22Rv1 (cell line): ENCODE measurements at regions not wholly inside any gene's neighbourhood (a gene's known extent, or its start where the extent isn't known, plus 50 kb on each side); places are given as distances from the start of the nearest gene placed in this dataset.

Experiments used
- ZFX ChIP-seq: fragments of 450-650 bp; IDR thresholded peaks from 2 replicates; pipeline ENCODE4 v1.6.1; 2017; ENCODE audit warnings: antibody characterized with exemption, borderline replicate concordance
- TF ChIP-seq, protein P1 (sequence below): fragments of 450-650 bp; IDR thresholded peaks from 2 replicates; pipeline ENCODE4 v1.5.1; 2017; ENCODE audit warnings: mild to moderate bottlenecking

DNA sequence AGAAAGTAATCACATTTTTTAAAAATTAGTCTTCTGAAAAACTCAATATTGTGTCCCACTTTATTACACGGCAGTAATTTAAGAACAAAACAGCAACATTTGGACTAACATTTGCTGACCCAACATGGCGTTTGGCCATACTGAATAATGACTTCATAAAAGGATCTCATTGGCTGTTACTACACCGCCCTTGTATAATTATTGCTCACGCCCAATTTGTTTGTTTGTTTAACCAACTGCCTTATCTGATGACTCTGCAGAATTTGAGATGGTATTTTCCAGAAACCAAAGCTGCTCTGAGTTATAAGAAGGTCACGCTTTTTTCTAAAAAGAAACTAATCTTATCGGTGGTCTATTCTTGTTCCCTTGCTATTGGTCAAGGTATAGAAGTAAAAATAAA is 200.2 kb upstream of the TARS1 start:
- TF ChIP-seq, protein P1, sequence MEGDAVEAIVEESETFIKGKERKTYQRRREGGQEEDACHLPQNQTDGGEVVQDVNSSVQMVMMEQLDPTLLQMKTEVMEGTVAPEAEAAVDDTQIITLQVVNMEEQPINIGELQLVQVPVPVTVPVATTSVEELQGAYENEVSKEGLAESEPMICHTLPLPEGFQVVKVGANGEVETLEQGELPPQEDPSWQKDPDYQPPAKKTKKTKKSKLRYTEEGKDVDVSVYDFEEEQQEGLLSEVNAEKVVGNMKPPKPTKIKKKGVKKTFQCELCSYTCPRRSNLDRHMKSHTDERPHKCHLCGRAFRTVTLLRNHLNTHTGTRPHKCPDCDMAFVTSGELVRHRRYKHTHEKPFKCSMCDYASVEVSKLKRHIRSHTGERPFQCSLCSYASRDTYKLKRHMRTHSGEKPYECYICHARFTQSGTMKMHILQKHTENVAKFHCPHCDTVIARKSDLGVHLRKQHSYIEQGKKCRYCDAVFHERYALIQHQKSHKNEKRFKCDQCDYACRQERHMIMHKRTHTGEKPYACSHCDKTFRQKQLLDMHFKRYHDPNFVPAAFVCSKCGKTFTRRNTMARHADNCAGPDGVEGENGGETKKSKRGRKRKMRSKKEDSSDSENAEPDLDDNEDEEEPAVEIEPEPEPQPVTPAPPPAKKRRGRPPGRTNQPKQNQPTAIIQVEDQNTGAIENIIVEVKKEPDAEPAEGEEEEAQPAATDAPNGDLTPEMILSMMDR: no peak
- TF ChIP-seq ZFX: no peak
